Vagina (tissue), 2 donors: ENCODE measurements at regions not wholly inside any gene's neighbourhood (a gene's known extent, or its start where the extent isn't known, plus 50 kb on each side); places are given as distances from the start of the nearest gene placed in this dataset.

Experiments used
- DNase-seq, 2 donors: peaks; one replicate each; pipeline ENCODE4 v3.0.0-alpha.2; 2017; ENCODE audit errors: extremely low spot score in 2 of 2
- H3K27ac ChIP-seq: fragments of 200-600 bp; sonication (generic); one replicate; pipeline ENCODE4 v1.5.1; 2019
- H3K27me3 ChIP-seq: fragments of 200-600 bp; sonication (generic); one replicate; pipeline ENCODE4 v1.5.1; 2019
- H3K36me3 ChIP-seq, 2 donors: fragments of 200-600 bp; sonication (generic); one replicate each; pipeline ENCODE4 v1.5.1; 2017 to 2019
- H3K4me1 ChIP-seq: fragments of 200-600 bp; sonication (generic); one replicate; pipeline ENCODE4 v1.5.1; 2019
- H3K4me3 ChIP-seq, 2 donors: fragments of 200-600 bp; sonication (generic); 1 replicate in 1 of 2; 2 replicates in 1 of 2; pipeline ENCODE4 v1.5.1; 2016 to 2019
- H3K9me3 ChIP-seq: fragments of 200-600 bp; sonication (generic); one replicate; pipeline ENCODE4 v1.5.1; 2019
- CTCF ChIP-seq, 3 experiments: fragments of 450-650 bp in 2 of 3; fragments of 200-600 bp in 1 of 3; sonication (generic) in 1 of 3; IDR thresholded peaks; one replicate each; pipeline ENCODE4 v1.5.1; 2017 to 2019; ENCODE audit warnings: antibody characterized with exemption in 3 of 3, mild to moderate bottlenecking in 2 of 3, moderate library complexity in 2 of 3
- POLR2A ChIP-seq, 2 donors: fragments of 450-650 bp; IDR thresholded peaks; one replicate each; pipeline ENCODE4 v1.6.1; 2017; ENCODE audit warnings: antibody characterized with exemption in 2 of 2, mild to moderate bottlenecking in 2 of 2, moderate library complexity in 2 of 2
- POLR2AphosphoS5 ChIP-seq, 2 donors: sonication (generic); formaldehyde crosslinking; IDR thresholded peaks; one replicate each; pipeline ENCODE4 v1.9.0; 2017; ENCODE audit warnings: antibody characterized with exemption in 2 of 2, mild to moderate bottlenecking in 2 of 2, low read depth in 1 of 2; ENCODE audit not compliant: insufficient read depth in 1 of 2
- intact Hi-C: fragments of 100-400 bp; cut with DNase I; formaldehyde crosslinking; loops from one replicate; pipeline ENCODE4 v1.15.1; 2023

- TF ChIP-seq CTCF (IDR thresholded peaks at IDR 0.05) = no peak
- TF ChIP-seq POLR2AphosphoS5 (IDR thresholded peaks at IDR 0.05; ENCODE audit: insufficient read depth in 1 of 2, low read depth in 1 of 2) = no peak
- TF ChIP-seq POLR2A (IDR thresholded peaks at IDR 0.05) = no peak
- Histone ChIP-seq H3K36me3 (no peaks in the 10 kb centered on the region), H3K27ac (no peak overlapping the region), H3K4me3 (no peak overlapping the region), H3K27me3 (no peaks in the 10 kb centered on the region), H3K4me1 (no peaks in the 10 kb centered on the region), H3K9me3 (no peaks in the 10 kb centered on the region)
- intact Hi-C loops = no loop called here
- no peak for DNase-seq
Measured at GRCh38 chr10:92753865-92754264, 64.1 kb downstream of the HHEX start.

DNA sequence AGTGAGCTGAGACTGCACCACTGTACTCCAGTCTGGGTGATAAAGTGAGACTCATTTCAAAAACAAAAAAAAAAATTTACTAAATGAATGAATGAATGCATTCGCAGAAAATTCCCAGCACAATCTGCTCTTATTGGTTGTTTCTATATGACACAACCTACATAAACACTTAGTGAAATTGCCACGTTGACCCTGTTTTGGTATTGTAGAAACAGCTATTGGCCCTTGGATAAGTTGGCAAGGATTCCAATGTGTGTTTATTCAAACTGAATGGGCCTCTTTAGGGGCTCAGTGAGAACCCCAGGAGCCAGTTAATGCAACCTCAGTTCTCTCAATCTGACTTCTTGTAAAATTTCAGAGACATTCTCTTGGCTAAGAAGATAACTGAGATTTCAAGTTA, 66.0 kb downstream of the HHEX start:
- H3K9me3 ChIP-seq = no peaks in the 10 kb centered on the region
- H3K27me3 ChIP-seq = no peaks in the 10 kb centered on the region
- TF ChIP-seq CTCF (IDR thresholded peaks at IDR 0.05) = no peak
- no peak for TF ChIP-seq POLR2AphosphoS5 (IDR thresholded peaks at IDR 0.05; ENCODE audit: insufficient read depth in 1 of 2, low read depth in 1 of 2)
- TF ChIP-seq POLR2A (IDR thresholded peaks at IDR 0.05) = no peak
- no peak overlapping the region for H3K4me3 ChIP-seq
- intact Hi-C loops = no loop called here
- H3K27ac ChIP-seq = no peak overlapping the region
- no peak for DNase-seq
- H3K36me3 ChIP-seq = no peaks in the 10 kb centered on the region
- no peaks in the 10 kb centered on the region for H3K4me1 ChIP-seq

DNA sequence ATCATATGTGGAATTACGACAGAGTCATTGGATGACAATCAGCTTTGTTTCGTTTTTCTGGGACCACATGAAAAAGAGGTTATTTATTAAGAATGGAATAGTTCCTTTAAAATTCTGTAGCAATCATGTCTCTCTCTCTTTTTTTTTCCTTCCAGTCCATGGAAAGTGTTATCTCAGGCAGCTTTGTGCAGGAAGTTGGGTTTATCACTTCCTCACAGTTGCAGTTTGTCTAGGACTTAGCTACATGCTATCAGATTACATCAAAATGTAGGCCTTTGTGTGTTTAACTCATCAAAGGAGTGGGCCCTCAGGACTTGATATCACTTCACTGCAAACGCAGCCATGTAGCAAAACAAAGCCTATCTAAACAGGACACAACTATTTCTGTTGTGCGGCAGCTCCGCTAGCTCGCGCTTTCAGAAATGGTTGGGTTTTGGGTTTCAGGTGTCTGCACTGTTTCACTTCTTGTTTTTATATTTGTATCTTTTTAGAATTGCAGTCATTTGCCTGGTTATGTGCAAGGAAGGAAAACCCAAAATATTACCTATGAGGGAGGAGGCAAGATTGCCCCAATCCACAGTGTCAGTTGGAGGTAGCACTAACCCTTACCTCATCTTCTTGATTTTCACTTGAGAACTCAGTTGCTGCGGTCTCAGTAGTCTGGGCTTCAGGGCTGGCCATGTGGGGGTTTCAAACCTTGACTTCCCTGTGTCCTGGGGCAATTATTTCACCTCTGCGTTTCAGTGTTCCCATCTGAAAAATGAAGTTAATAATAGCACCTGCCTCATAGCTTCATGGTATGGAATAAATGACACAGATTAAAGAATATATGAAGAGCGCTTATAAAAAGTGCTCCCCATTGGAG, 66.7 kb downstream of the HHEX start:
- TF ChIP-seq POLR2A (IDR thresholded peaks at IDR 0.05) = no peak
- peak in 1 of 2 donors; percentile 55 for TF ChIP-seq POLR2AphosphoS5 (IDR thresholded peaks at IDR 0.05; ENCODE audit: insufficient read depth in 1 of 2, low read depth in 1 of 2)
- no peak for TF ChIP-seq CTCF (IDR thresholded peaks at IDR 0.05)
- intact Hi-C loops = no loop called here
- Histone ChIP-seq H3K27me3 (no peaks in the 10 kb centered on the region), H3K36me3 (no peaks in the 10 kb centered on the region), H3K4me3 (no peak overlapping the region), H3K4me1 (no peaks in the 10 kb centered on the region), H3K27ac (peak overlapping the region; percentile 62), H3K9me3 (no peaks in the 10 kb centered on the region)
- DNase-seq = no peak

DNA sequence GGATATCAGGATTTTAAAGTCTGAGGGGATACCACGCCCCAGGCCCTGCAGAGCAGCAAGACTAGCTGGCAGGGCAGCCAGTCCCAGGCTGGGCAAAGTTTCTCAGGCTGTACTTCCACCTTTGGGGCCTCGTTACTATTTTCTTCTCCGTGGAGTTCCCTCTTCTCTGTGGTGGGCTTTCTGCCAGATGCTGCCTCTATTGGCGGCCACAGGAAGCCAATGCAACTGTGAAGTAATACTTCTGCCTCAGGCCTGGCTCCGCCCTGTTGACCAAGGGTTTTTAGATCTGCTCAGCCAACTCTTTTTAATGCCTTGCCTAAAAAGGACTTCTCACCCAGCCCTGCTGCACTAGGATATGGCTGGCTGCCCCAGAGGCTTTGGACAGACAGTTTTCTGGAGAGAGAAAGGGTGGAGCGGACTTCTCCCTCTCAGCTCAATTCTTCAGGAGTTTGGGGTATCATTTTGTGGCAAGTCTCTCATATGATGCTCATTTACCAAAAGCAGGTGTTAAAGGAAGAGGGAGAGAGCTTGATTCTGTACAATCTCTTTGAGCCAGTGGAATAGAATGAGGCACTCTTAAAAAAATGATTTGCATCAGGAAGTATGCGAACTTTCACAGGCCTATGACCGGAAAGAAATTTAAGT, 67.4 kb downstream of the HHEX start:
- Histone ChIP-seq H3K4me3 (no peak overlapping the region), H3K27me3 (no peaks in the 10 kb centered on the region), H3K36me3 (no peaks in the 10 kb centered on the region), H3K27ac (peak overlapping the region; percentile 62), H3K9me3 (no peaks in the 10 kb centered on the region), H3K4me1 (no peaks in the 10 kb centered on the region)
- DNase-seq = no peak
- TF ChIP-seq CTCF (IDR thresholded peaks at IDR 0.05) (no peak), POLR2AphosphoS5 (IDR thresholded peaks at IDR 0.05; ENCODE audit: insufficient read depth in 1 of 2, low read depth in 1 of 2) (peak in 1 of 2 donors; percentile 75)
- intact Hi-C loops = no loop called here

DNA sequence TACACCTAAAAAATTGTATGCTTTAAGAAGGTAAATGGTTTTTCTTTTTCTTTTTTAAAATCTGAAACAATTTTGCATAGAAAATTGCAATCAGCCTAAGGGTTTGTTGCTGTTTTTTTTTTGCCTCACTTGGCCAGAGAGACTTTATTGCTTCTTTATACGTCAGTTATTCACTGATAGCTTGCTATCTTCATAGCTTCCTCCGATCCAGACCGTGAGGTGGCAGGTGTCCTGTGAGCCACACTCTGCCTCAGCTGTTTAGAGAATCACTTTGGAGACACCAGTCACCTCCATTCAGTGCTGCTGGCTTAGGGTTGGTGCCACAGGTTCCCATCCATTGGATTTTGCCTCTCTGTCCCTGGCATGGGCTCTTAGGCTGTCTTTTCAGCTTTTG, 68.0 kb downstream of the HHEX start:
- Histone ChIP-seq H3K9me3 (no peaks in the 10 kb centered on the region), H3K36me3 (no peaks in the 10 kb centered on the region), H3K4me1 (no peaks in the 10 kb centered on the region), H3K27me3 (no peaks in the 10 kb centered on the region), H3K4me3 (no peak overlapping the region), H3K27ac (peak overlapping the region; percentile 36)
- no peak for DNase-seq
- intact Hi-C loops = no loop called here
- TF ChIP-seq CTCF (IDR thresholded peaks at IDR 0.05) = no peak
- no peak for TF ChIP-seq POLR2A (IDR thresholded peaks at IDR 0.05)
- TF ChIP-seq POLR2AphosphoS5 (IDR thresholded peaks at IDR 0.05; ENCODE audit: insufficient read depth in 1 of 2, low read depth in 1 of 2) = no peak
